CD8-positive, alpha-beta memory T cell (primary cell): ENCODE measurements at regions not wholly inside any gene's neighbourhood (a gene's known extent, or its start where the extent isn't known, plus 50 kb on each side); places are given as distances from the start of the nearest gene placed in this dataset.

Experiments used
- CTCF ChIA-PET: fragments of 350-600 bp; sonication (Branson Sonifier 250); formaldehyde crosslinking; loops from one replicate; lab custom pipeline; 2021; ENCODE audit warnings: antibody characterized with exemption; lab: Charles Lee
- POLR2A ChIA-PET: fragments of 350-600 bp; sonication (Branson Sonifier 250); formaldehyde crosslinking; loops from one replicate; lab custom pipeline; 2021; ENCODE audit warnings: antibody characterized with exemption; lab: Charles Lee
- DNase-seq, 5 donors: peaks; one replicate each; pipeline versions ENCODE4 v3.0.0 to v3.0.0-alpha.2; 2020 to 2022; ENCODE audit warnings: mixed read lengths in 1 of 5
- H3K27ac ChIP-seq: one replicate; pipeline ENCODE4 v1.7.0; 2013; ENCODE audit warnings: low read depth, mild to moderate bottlenecking, low read length, moderate library complexity
- H3K27me3 ChIP-seq: 2 replicates; pipeline ENCODE4 v1.7.0; 2013; ENCODE audit warnings: low read length, mild to moderate bottlenecking; ENCODE audit not compliant: insufficient read depth, poor library complexity, severe bottlenecking
- H3K36me3 ChIP-seq: 2 replicates; pipeline ENCODE4 v1.7.0; 2013; ENCODE audit warnings: mild to moderate bottlenecking, low read length, moderate library complexity; ENCODE audit not compliant: insufficient read depth
- H3K4me1 ChIP-seq: 2 replicates; pipeline ENCODE4 v1.7.0; 2013; ENCODE audit warnings: mild to moderate bottlenecking, low read length, moderate library complexity; ENCODE audit not compliant: insufficient read depth
- H3K4me3 ChIP-seq: 2 replicates; pipeline ENCODE4 v1.7.0; 2013; ENCODE audit warnings: mild to moderate bottlenecking, low read length
- H3K9me3 ChIP-seq: 2 replicates; pipeline ENCODE4 v1.7.0; 2013; ENCODE audit warnings: mild to moderate bottlenecking, low read length
- H3K27ac Mint-ChIP-seq, 8 donors: one replicate each; pipeline ENCODE4 v1.8.0; 2020 to 2021; ENCODE audit warnings: mixed read lengths in 8 of 8, mild to moderate bottlenecking in 6 of 8, inconsistent platforms in 3 of 8, moderate library complexity in 3 of 8
- H3K27me3 Mint-ChIP-seq, 2 donors: one replicate each; pipeline ENCODE4 v1.8.0; 2020 to 2021; ENCODE audit warnings: mixed read lengths in 2 of 2, mild to moderate bottlenecking in 1 of 2, moderate library complexity in 1 of 2
- H3K36me3 Mint-ChIP-seq, 3 donors: one replicate each; pipeline ENCODE4 v1.8.0; 2020 to 2021; ENCODE audit warnings: mixed read lengths in 3 of 3, inconsistent platforms in 1 of 3, mild to moderate bottlenecking in 1 of 3
- H3K4me1 Mint-ChIP-seq, 3 donors: one replicate each; pipeline ENCODE4 v1.8.0; 2020 to 2021; ENCODE audit warnings: mixed read lengths in 3 of 3, inconsistent platforms in 1 of 3, mild to moderate bottlenecking in 1 of 3
- H3K4me3 Mint-ChIP-seq, 7 donors: one replicate each; pipeline ENCODE4 v1.8.0; 2020 to 2021; ENCODE audit warnings: mixed read lengths in 7 of 7, mild to moderate bottlenecking in 6 of 7, moderate library complexity in 4 of 7, inconsistent platforms in 2 of 7
- H3K9me3 Mint-ChIP-seq, 5 donors: one replicate each; pipeline ENCODE4 v1.8.0; 2020 to 2022; ENCODE audit warnings: mixed read lengths in 5 of 5, mild to moderate bottlenecking in 3 of 5, moderate library complexity in 2 of 5, inconsistent platforms in 1 of 5

DNA sequence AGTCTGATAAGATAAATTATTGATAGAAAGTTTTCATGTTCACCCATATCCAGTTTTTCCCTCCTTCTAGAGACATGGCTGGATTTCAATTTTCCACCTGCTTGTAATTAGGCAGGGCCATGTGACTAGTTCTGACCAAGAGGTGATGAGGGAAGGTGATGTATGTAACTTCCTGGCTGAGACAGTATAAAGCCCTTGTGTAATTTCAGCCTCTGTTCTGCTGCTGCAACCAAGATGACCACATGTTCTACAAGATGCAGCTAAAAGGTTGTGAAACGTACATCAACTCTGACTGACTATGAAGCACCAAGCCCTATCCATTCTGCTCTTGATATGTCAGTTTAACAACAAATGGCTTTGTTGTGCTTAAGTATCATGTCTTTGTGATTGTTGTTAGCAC lies 376.5 kb upstream of the DAB2 start:
- POLR2A ChIA-PET, result no interaction called here
- Histone ChIP-seq H3K27me3 (no peaks in the 10 kb centered on the region), H3K4me1 (no peaks in the 10 kb centered on the region), H3K36me3 (no peaks in the 10 kb centered on the region), H3K27ac (no peak overlapping the region), H3K4me3 (no peak overlapping the region), H3K9me3 (no peaks in the 10 kb centered on the region)
- Mint-ChIP-seq H3K27me3 (peaks cover 0 to 5% of the 10 kb centered on the region in 2 donors), H3K27ac (no peak overlapping the region), H3K4me1 (no peaks in the 10 kb centered on the region), H3K36me3 (no peaks in the 10 kb centered on the region), H3K4me3 (no peak overlapping the region), H3K9me3 (no peaks in the 10 kb centered on the region)
- DNase-seq, result no peak
- CTCF ChIA-PET, result no interaction called here

DNA sequence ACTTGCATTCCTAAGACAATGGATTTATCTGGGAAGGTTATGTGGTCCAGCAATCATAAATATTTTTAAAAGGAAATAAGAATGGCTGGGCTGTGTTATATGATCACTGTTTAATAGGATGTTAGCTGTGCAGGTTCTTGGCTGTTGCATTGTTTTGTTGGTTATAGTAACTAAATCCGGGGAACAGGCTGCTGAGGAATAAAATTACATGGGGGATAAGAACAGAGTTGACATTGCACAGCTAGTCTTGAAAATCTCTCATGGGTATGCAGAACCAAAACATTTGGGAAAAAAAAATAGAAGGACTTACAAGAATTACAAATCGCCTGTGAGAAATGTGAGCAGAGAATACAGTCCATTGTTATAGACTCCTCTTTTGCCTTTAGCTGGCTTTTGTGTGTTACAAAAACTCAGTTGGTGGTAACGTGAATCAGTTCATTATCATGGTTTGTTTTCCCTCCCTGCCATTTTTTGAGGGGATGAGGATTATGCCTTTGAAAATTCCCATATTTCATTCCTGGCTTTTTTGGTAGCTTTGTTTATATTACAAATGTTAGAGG lies 375.3 kb upstream of the DAB2 start:
- ChIA-PET CTCF (no interaction called here), POLR2A (no interaction called here)
- no peak overlapping the region for H3K4me3 ChIP-seq
- Mint-ChIP-seq H3K9me3 (no peaks in the 10 kb centered on the region), H3K36me3 (no peaks in the 10 kb centered on the region), H3K4me3 (no peak overlapping the region), H3K4me1 (no peaks in the 10 kb centered on the region), H3K27ac (no peak overlapping the region), H3K27me3 (peaks cover 5% of the 10 kb centered on the region in 2 donors)
- H3K9me3 ChIP-seq, result no peaks in the 10 kb centered on the region
- H3K27me3 ChIP-seq, result no peaks in the 10 kb centered on the region
- no peaks in the 10 kb centered on the region for H3K36me3 ChIP-seq
- DNase-seq, result no peak
- H3K4me1 ChIP-seq, result no peaks in the 10 kb centered on the region
- H3K27ac ChIP-seq, result no peak overlapping the region

DNA sequence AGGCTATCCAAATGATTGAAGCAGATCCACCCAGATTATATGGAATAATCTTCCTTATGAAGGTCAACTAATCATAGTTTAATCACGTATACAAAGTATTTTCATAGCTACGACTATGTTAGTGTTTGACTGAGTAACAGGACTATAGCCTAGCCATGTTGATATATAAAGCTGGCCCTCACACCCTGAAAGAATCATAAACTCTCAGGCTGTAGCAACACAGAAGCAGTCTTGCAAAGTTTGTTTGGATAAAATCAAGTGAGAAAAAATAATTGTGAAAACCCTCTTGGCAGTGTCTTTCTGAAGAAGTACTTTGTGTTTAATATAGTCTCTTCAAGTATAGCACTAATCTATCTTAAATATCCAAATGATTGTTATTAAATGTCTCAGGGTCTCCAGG lies 374.5 kb upstream of the DAB2 start:
- Histone ChIP-seq H3K9me3 (no peaks in the 10 kb centered on the region), H3K4me3 (no peak overlapping the region), H3K4me1 (no peaks in the 10 kb centered on the region), H3K27me3 (no peaks in the 10 kb centered on the region), H3K36me3 (no peaks in the 10 kb centered on the region), H3K27ac (no peak overlapping the region)
- DNase-seq, result no peak
- ChIA-PET CTCF (no interaction called here), POLR2A (no interaction called here)
- no peaks in the 10 kb centered on the region for H3K9me3 Mint-ChIP-seq
- no peak overlapping the region for H3K27ac Mint-ChIP-seq
- H3K36me3 Mint-ChIP-seq, result no peaks in the 10 kb centered on the region
- H3K27me3 Mint-ChIP-seq, result peaks cover 5% of the 10 kb centered on the region in 2 donors
- no peaks in the 10 kb centered on the region for H3K4me1 Mint-ChIP-seq
- H3K4me3 Mint-ChIP-seq, result no peak overlapping the region

DNA sequence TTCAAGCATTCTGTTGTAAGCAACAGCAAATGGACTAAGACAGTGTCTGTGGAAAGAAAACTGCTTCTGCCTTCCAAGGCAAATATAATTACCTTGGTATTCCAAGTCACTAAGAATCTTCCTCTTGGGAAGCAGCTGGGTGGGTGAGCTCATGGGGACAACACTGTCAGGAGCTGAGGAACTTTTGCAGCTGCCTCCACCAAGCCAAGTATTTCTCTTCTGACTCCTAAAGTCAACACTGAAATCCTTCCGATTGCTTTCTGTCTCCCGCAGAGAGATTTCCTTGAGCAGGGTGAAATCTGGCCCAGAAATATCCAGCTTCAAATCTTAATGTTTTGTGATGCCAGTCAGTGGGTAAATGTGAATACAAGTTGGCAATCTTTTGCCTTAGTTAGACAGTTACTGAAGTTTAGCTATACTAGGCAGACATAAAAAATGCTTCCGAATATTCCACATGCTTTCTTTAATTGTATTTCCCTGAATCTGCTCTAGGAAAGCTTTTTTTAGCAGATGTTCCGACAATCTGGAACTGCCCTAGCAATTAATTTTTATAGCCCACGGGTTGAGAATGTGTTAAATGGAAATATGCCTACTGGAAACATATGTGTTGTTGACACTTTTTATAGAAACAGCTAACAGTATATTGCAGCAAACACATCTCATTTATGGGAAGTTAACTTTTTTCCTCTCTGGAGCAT lies 369.9 kb upstream of the DAB2 start:
- no peaks in the 10 kb centered on the region for H3K36me3 ChIP-seq
- no peak overlapping the region for H3K27ac Mint-ChIP-seq
- H3K4me1 ChIP-seq, result no peaks in the 10 kb centered on the region
- peaks cover 5 to 6% of the 10 kb centered on the region in 2 donors for H3K27me3 Mint-ChIP-seq
- H3K27me3 ChIP-seq, result no peaks in the 10 kb centered on the region
- POLR2A ChIA-PET, result no interaction called here
- no peak overlapping the region for H3K4me3 Mint-ChIP-seq
- CTCF ChIA-PET, result no interaction called here
- no peak for DNase-seq
- peaks cover 0 to 1% (median 0%) of the 10 kb centered on the region in 5 donors for H3K9me3 Mint-ChIP-seq
- no peak overlapping the region for H3K4me3 ChIP-seq
- H3K4me1 Mint-ChIP-seq, result no peaks in the 10 kb centered on the region
- no peaks in the 10 kb centered on the region for H3K36me3 Mint-ChIP-seq
- H3K27ac ChIP-seq, result no peak overlapping the region
- no peaks in the 10 kb centered on the region for H3K9me3 ChIP-seq

DNA sequence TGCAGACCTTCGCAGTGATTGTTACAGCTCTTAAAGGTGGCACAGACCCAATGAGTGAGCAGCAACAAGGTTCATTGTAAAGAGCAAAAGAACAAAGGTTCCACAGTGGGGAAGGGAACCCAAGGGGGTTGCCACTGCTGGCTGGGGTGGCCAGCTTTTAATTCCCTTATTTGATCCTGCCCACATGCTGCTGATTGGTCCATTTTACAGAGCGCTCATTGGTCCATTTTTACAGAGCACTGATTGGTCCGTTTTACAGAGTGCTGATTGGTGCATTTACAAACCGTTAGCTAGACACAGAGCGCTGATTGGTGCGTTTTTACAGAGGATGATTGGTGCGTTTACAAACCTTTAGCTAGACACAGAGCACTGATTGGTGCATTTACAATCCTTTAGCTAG lies 360.6 kb upstream of the DAB2 start:
- peaks cover 0 to 9% (median 4%) of the 10 kb centered on the region in 5 donors for H3K9me3 Mint-ChIP-seq
- CTCF ChIA-PET, result no interaction called here
- H3K9me3 ChIP-seq, result no peaks in the 10 kb centered on the region

DNA sequence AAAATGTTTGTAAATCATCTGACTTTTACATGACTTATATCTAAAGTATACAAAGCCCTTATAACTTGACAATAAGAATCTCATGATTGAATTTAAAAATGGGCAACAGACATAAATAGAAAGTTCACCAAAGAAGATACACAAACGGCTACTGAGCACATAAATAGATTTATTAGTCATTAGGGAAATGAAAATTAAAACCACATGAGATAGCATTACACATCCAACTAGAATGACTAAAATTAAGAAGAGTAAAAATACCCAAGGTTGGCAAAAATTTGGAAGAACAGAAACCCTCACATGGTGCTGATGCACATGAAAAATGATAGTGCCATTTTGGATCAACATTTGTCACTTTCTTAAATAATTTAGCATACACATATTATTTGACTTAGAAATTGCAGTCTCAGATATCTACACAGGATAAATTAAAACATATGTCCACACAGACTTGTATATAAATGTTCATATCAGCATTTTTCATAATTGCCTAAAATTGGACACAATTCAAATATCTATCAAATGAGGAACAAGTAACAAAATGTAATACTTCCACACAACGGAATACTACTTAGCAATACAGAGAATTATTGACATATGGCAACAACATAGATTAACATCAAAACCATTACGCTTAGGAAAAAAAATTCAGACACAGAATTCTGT lies 359.1 kb upstream of the DAB2 start:
- Mint-ChIP-seq H3K9me3 (peaks cover 0 to 9% (median 4%) of the 10 kb centered on the region in 5 donors), H3K4me3 (no peak overlapping the region), H3K27ac (peak overlapping the region in 1 of 8 donors; percentile 38), H3K36me3 (no peaks in the 10 kb centered on the region), H3K27me3 (peaks cover 4 to 19% of the 10 kb centered on the region in 2 donors), H3K4me1 (no peaks in the 10 kb centered on the region)
- no peaks in the 10 kb centered on the region for H3K4me1 ChIP-seq
- H3K9me3 ChIP-seq, result no peaks in the 10 kb centered on the region
- H3K4me3 ChIP-seq, result no peak overlapping the region
- ChIA-PET CTCF (no interaction called here), POLR2A (no interaction called here)
- no peak for DNase-seq
- no peak overlapping the region for H3K27ac ChIP-seq
- H3K27me3 ChIP-seq, result no peaks in the 10 kb centered on the region
- no peaks in the 10 kb centered on the region for H3K36me3 ChIP-seq

More for the DNA sequence above, 360.6 kb upstream of the DAB2 start:
- Mint-ChIP-seq H3K27ac (no peak overlapping the region), H3K27me3 (peaks cover 1 to 7% of the 10 kb centered on the region in 2 donors), H3K4me1 (no peaks in the 10 kb centered on the region), H3K4me3 (no peak overlapping the region), H3K36me3 (no peaks in the 10 kb centered on the region)
- DNase-seq, result no peak
- POLR2A ChIA-PET, result no interaction called here
- Histone ChIP-seq H3K4me3 (no peak overlapping the region), H3K27me3 (no peaks in the 10 kb centered on the region), H3K4me1 (no peaks in the 10 kb centered on the region), H3K27ac (no peak overlapping the region), H3K36me3 (no peaks in the 10 kb centered on the region)

DNA sequence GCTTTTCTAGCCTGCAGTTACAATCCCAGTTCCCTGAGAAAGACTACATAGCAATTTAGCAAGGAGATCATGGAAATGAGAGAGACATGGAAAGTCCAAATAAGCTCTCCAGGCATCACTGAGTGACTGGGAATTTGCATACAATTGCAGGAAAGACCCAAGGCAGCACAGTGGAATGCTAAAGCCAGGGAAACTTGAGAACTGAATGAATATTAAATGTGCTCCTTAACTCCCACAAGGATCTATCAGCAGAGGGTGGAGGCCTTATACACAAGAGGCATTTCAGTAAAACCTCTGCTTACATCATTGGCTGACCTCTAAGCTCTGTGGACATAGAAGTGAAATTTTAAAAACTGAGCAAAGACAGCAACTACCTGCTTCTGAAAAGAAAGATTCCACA lies 355.6 kb upstream of the DAB2 start:
- H3K27me3 Mint-ChIP-seq, result peaks cover 2 to 25% of the 10 kb centered on the region in 2 donors
- no peaks in the 10 kb centered on the region for H3K27me3 ChIP-seq
- no peak overlapping the region for H3K27ac ChIP-seq
- no peaks in the 10 kb centered on the region for H3K4me1 Mint-ChIP-seq
- peaks cover 0 to under 1% (median 0%) of the 10 kb centered on the region in 5 donors for H3K9me3 Mint-ChIP-seq
- H3K9me3 ChIP-seq, result no peaks in the 10 kb centered on the region
- H3K36me3 Mint-ChIP-seq, result no peaks in the 10 kb centered on the region
- H3K4me3 Mint-ChIP-seq, result no peak overlapping the region
- ChIA-PET POLR2A (no interaction called here), CTCF (no interaction called here)
- H3K27ac Mint-ChIP-seq, result no peak overlapping the region
- H3K4me1 ChIP-seq, result no peaks in the 10 kb centered on the region
- H3K36me3 ChIP-seq, result no peaks in the 10 kb centered on the region
- DNase-seq, result no peak
- no peak overlapping the region for H3K4me3 ChIP-seq

DNA sequence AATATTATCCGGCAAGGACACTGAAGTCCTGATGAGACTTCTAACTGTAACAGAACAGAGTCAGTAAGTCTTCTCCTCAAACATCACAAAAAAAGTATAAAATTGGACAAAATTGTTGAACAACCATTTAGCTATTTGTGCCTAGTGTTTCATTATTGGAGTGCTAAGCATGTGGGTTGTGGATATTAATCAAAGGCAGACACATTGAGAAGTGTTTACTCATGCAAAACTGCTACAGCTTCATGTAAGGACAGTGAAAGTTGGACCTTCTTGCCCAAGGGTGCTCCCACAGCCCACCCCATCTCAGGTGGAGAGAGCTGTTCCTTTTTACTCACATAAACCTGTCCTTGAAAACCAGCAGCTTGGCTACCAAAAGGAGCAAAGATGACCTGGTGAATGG lies 355.1 kb upstream of the DAB2 start:
- CTCF ChIA-PET, result no interaction called here
- no peak for DNase-seq

More for the DNA sequence above, 355.1 kb upstream of the DAB2 start:
- Histone ChIP-seq H3K9me3 (no peaks in the 10 kb centered on the region), H3K4me3 (no peak overlapping the region), H3K36me3 (no peaks in the 10 kb centered on the region), H3K27me3 (no peaks in the 10 kb centered on the region), H3K27ac (no peak overlapping the region), H3K4me1 (no peaks in the 10 kb centered on the region)
- peaks cover 2 to 25% of the 10 kb centered on the region in 2 donors for H3K27me3 Mint-ChIP-seq
- POLR2A ChIA-PET, result no interaction called here
- H3K4me3 Mint-ChIP-seq, result no peak overlapping the region
- H3K27ac Mint-ChIP-seq, result no peak overlapping the region
- H3K9me3 Mint-ChIP-seq, result no peaks in the 10 kb centered on the region
- no peaks in the 10 kb centered on the region for H3K36me3 Mint-ChIP-seq
- no peaks in the 10 kb centered on the region for H3K4me1 Mint-ChIP-seq
